ENCODE measurements at regions not wholly inside any gene's neighbourhood (a gene's known extent, or its start where the extent isn't known, plus 50 kb on each side); places are given as distances from the start of the nearest gene placed in this dataset.
"Not testable (repeated sequence)": the region's sequence is repeated elsewhere in the genome, so short reads cannot be mapped to it uniquely, and the experiment has no call there.

- Histone ChIP-seq H3K27me3 (ENCODE audit: control insufficient read depth, insufficient read depth, low read length) (no peaks in the 10 kb centered on the region), H3K4me3 (ENCODE audit: low read length) (no peak overlapping the region), H3K9me3 (ENCODE audit: control insufficient read depth, insufficient read depth, low read length) (no peaks in the 10 kb centered on the region), H3K36me3 (ENCODE audit: control insufficient read depth, insufficient read depth, low read length) (no peaks in the 10 kb centered on the region), H3K27ac (ENCODE audit: low read length) (no peak overlapping the region), H3K4me1 (ENCODE audit: control insufficient read depth, insufficient read depth, low read length) (no peaks in the 10 kb centered on the region)
- no peak overlapping the region for H3K27ac Mint-ChIP-seq
- H3K4me1 Mint-ChIP-seq = no peaks in the 10 kb centered on the region
- H3K9me3 Mint-ChIP-seq = peaks cover 12 to 22% of the 10 kb centered on the region in 2 donors
- H3K4me3 Mint-ChIP-seq = no peak overlapping the region
- intact Hi-C loops (cut with micrococcal nuclease) = no loop called here
- no peaks in the 10 kb centered on the region for H3K36me3 Mint-ChIP-seq
- TF ChIP-seq CTCF (IDR thresholded peaks at IDR 0.05) = no peak
- no peak for DNase-seq
- 58% methylated on average over 1 of the region's 1 CpG for WGBS (ENCODE audit: insufficient coverage)
- H3K27me3 Mint-ChIP-seq (ENCODE audit: low read depth in 2 of 2) = no peaks in the 10 kb centered on the region
- no peak for ATAC-seq
These were observed 1552.1 kb upstream of the SEL1L start for GRCh38 chr14:83085725-83086124.

GRCh38 chr14:83091991-83092956, 1558.6 kb upstream of the SEL1L start:
- 88% methylated on average over 46 of the region's 47 CpGs for WGBS (ENCODE audit: insufficient coverage)
- H3K36me3 Mint-ChIP-seq; H3K4me3 Mint-ChIP-seq; H3K36me3 ChIP-seq (ENCODE audit: control insufficient read depth, insufficient read depth, low read length); ATAC-seq; H3K4me3 ChIP-seq (ENCODE audit: low read length); H3K9me3 ChIP-seq (ENCODE audit: control insufficient read depth, insufficient read depth, low read length); H3K4me1 ChIP-seq (ENCODE audit: control insufficient read depth, insufficient read depth, low read length); H3K27me3 Mint-ChIP-seq (ENCODE audit: low read depth in 2 of 2); H3K27ac ChIP-seq (ENCODE audit: low read length); intact Hi-C loops (cut with micrococcal nuclease); DNase-seq; H3K4me1 Mint-ChIP-seq; H3K27ac Mint-ChIP-seq; H3K27me3 ChIP-seq (ENCODE audit: control insufficient read depth, insufficient read depth, low read length): not testable (repeated sequence)
- H3K9me3 Mint-ChIP-seq = peaks cover 13 to 20% of the 10 kb centered on the region in 2 donors

- no peak for DNase-seq
These were observed 1562.4 kb upstream of the SEL1L start for GRCh38 chr14:83096092-83096491.

More at GRCh38 chr14:83096092-83096491, 1562.4 kb upstream of the SEL1L start:
- H3K4me1 Mint-ChIP-seq = no peaks in the 10 kb centered on the region
- no peak overlapping the region for H3K4me3 Mint-ChIP-seq
- no peak for ATAC-seq
- Histone ChIP-seq H3K27me3 (ENCODE audit: control insufficient read depth, insufficient read depth, low read length) (no peaks in the 10 kb centered on the region), H3K27ac (ENCODE audit: low read length) (no peak overlapping the region), H3K4me3 (ENCODE audit: low read length) (no peak overlapping the region), H3K9me3 (ENCODE audit: control insufficient read depth, insufficient read depth, low read length) (no peaks in the 10 kb centered on the region), H3K4me1 (ENCODE audit: control insufficient read depth, insufficient read depth, low read length) (no peaks in the 10 kb centered on the region), H3K36me3 (ENCODE audit: control insufficient read depth, insufficient read depth, low read length) (no peaks in the 10 kb centered on the region)
- intact Hi-C loops (cut with micrococcal nuclease) = no loop called here
- TF ChIP-seq CTCF (IDR thresholded peaks at IDR 0.05) = no peak
- peaks cover 7 to 23% of the 10 kb centered on the region in 2 donors for H3K9me3 Mint-ChIP-seq
- no peaks in the 10 kb centered on the region for H3K27me3 Mint-ChIP-seq (ENCODE audit: low read depth in 2 of 2)
- H3K36me3 Mint-ChIP-seq = peaks cover 16% of the 10 kb centered on the region
- no peak overlapping the region for H3K27ac Mint-ChIP-seq
- no CpG with 5 or more reads among the region's 1 CpG for WGBS (ENCODE audit: insufficient coverage)

Measured in natural killer cell (primary cell).